ENCODE measurements at regions not wholly inside any gene's neighbourhood (a gene's known extent, or its start where the extent isn't known, plus 50 kb on each side); places are given as distances from the start of the nearest gene placed in this dataset.
A peak's percentile ranks its signal among the peaks of the same experiment; 100 is the strongest.

DNA sequence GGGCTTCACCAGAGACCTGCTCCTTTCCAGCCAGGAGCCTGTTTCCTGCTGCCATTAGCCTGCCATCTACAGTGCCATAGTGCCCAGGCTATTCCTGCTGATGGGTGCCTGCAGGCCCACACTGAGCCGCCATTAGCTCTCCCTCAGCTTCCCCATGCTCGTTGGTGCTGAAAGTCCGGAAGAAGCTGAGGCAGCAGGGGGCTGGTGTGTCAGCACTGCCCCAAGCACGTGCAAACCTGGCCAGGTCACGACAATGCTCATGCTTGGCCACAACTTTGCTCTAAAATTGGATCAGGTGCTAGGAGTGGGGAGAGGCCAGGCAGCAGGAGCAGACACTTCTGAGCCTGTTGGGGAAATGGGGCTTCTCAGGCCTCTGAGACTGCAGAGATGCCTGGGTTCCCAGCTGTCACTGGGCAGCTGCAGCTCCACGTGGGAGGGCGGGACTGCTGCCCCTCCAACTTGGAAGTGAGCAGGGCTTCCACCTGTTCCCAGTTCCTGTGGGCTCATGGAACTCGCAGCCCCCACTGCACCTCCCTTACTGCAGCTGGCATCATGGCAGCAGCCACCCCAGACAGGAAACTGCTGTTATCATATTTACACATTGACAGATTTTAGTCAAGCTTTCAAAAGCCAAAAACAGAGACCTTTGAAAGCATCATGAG is 913.9 kb downstream of the FSTL5 start:
- DNase-seq (no peak), ATAC-seq (no peak)
- POLR2A ChIA-PET (ENCODE audit: unreplicated experiment) = no interaction called here
- no peaks in the 10 kb centered on the region for H3K36me3 ChIP-seq (ENCODE audit: low read depth, low read length)
- no peaks in the 10 kb centered on the region for H3F3A ChIP-seq (ENCODE audit: low read length, unreplicated experiment)
- H2AFZ ChIP-seq (ENCODE audit: low read length) = no peak overlapping the region
- no peaks in the 10 kb centered on the region for H3K9me2 ChIP-seq (replicated peaks; ENCODE audit: low read length)
- no peak overlapping the region for H3K4me2 ChIP-seq (ENCODE audit: low read length)
- no peaks in the 10 kb centered on the region for H3K9me3 ChIP-seq (ENCODE audit: low read length)
- H3K4me1 ChIP-seq (ENCODE audit: insufficient read depth, low read length) = no peaks in the 10 kb centered on the region; the same call in 1 of the 2 replicates
- H3K4me3 ChIP-seq (ENCODE audit: low read length) = no peak overlapping the region
- H3K27me3 ChIP-seq (ENCODE audit: low read length) = no peaks in the 10 kb centered on the region
- CTCF ChIA-PET = no interaction called here
- H3K79me2 ChIP-seq (ENCODE audit: low read length) = no peaks in the 10 kb centered on the region
- intact Hi-C loops (cut with micrococcal nuclease) = loop anchor here (5.0 to 10.0 kb wide), 5 partner anchors 315 to 1765 kb away; partner anchors contain the start of gene FSTL5
- H3K9ac ChIP-seq (ENCODE audit: low read length) = no peak overlapping the region
- no peak overlapping the region for H3K27ac ChIP-seq (ENCODE audit: low read length)
- H4K20me1 ChIP-seq (ENCODE audit: low read length) = no peaks in the 10 kb centered on the region
- TF ChIP-seq, protein P1, sequence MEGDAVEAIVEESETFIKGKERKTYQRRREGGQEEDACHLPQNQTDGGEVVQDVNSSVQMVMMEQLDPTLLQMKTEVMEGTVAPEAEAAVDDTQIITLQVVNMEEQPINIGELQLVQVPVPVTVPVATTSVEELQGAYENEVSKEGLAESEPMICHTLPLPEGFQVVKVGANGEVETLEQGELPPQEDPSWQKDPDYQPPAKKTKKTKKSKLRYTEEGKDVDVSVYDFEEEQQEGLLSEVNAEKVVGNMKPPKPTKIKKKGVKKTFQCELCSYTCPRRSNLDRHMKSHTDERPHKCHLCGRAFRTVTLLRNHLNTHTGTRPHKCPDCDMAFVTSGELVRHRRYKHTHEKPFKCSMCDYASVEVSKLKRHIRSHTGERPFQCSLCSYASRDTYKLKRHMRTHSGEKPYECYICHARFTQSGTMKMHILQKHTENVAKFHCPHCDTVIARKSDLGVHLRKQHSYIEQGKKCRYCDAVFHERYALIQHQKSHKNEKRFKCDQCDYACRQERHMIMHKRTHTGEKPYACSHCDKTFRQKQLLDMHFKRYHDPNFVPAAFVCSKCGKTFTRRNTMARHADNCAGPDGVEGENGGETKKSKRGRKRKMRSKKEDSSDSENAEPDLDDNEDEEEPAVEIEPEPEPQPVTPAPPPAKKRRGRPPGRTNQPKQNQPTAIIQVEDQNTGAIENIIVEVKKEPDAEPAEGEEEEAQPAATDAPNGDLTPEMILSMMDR (conservative IDR thresholded peaks at IDR 0.05; ENCODE audit: low read depth, low read length) = no peak
- TF ChIP-seq EZH2 (IDR thresholded peaks at IDR 0.05; ENCODE audit: low read length, unreplicated experiment) (no peak), EZH2phosphoT487 (IDR thresholded peaks at IDR 0.05; ENCODE audit: borderline replicate concordance, low read length) (no peak)
- no TSS peak for BruUV-seq (replicated peaks)

DNA sequence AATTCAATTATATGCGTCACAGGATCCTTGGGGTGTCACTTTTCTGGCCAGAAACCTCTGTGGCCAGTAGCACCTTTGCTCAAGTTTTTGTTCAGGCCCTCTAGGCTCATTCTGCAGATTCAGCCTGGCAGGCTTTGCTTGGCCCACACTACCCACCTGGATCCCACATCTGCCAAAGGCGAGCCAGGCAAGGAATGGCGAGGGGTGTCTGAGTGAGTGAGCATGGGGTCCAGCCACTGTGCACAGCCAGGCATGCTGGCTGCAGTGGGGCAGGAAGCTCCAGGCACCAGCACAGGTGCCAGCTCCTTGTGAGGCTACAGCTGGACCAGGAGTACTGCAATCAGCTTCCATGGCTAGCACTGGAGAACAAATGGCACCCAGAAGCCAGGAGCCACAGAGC is 914.9 kb downstream of the FSTL5 start:
- no peak for TF ChIP-seq EZH2 (IDR thresholded peaks at IDR 0.05; ENCODE audit: low read length, unreplicated experiment)
- no peaks in the 10 kb centered on the region for H3F3A ChIP-seq (ENCODE audit: low read length, unreplicated experiment)
- H3K36me3 ChIP-seq (ENCODE audit: low read depth, low read length) = no peaks in the 10 kb centered on the region
- H4K20me1 ChIP-seq (ENCODE audit: low read length) = no peaks in the 10 kb centered on the region
- H3K27ac ChIP-seq (ENCODE audit: low read length) = no peak overlapping the region
- H3K4me1 ChIP-seq (ENCODE audit: insufficient read depth, low read length) = no peaks in the 10 kb centered on the region; the same call in 1 of the 2 replicates
- intact Hi-C loops (cut with micrococcal nuclease) = loop anchor here (5.0 kb wide), 1 partner anchor 422 kb away; no protein-coding TSS in a partner anchor
- H3K27me3 ChIP-seq (ENCODE audit: low read length) = no peaks in the 10 kb centered on the region
- no peaks in the 10 kb centered on the region for H3K9me2 ChIP-seq (replicated peaks; ENCODE audit: low read length)
- ATAC-seq (no peak), DNase-seq (no peak)
- ChIA-PET CTCF (no interaction called here), POLR2A (ENCODE audit: unreplicated experiment) (no interaction called here)
- BruUV-seq (replicated peaks) = no TSS peak
- no peak overlapping the region for H3K4me3 ChIP-seq (ENCODE audit: low read length)
- no peaks in the 10 kb centered on the region for H3K9me3 ChIP-seq (ENCODE audit: low read length)
- H3K79me2 ChIP-seq (ENCODE audit: low read length) = no peaks in the 10 kb centered on the region
- no peak overlapping the region for H3K9ac ChIP-seq (ENCODE audit: low read length)
- no peak overlapping the region for H3K4me2 ChIP-seq (ENCODE audit: low read length)
- H2AFZ ChIP-seq (ENCODE audit: low read length) = no peak overlapping the region

DNA sequence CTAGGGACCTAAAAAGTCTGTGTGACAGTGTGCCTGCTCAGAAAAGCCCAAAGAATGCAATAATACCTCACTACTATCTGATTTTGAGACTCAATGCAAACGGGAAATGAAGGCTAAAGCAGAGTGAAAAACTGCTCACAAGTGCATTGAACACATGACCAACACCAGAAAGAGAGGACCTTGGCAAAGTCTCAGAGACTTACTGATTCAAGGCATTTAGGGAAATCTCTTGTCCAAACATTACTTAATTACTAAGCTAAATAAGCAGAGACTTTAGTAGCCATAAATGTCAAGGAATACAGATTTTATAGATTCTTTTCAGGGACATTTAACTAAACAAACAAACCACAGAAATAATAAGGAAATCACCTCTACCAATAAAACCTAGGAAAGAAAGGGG is 916.0 kb downstream of the FSTL5 start:
- ATAC-seq = peak; percentile 88
- Histone ChIP-seq H3K79me2 (ENCODE audit: low read length) (no peaks in the 10 kb centered on the region), H4K20me1 (ENCODE audit: low read length) (no peaks in the 10 kb centered on the region), H3K9me3 (ENCODE audit: low read length) (no peaks in the 10 kb centered on the region), H3F3A (ENCODE audit: low read length, unreplicated experiment) (no peaks in the 10 kb centered on the region), H3K4me1 (ENCODE audit: insufficient read depth, low read length) (no peaks in the 10 kb centered on the region; the same call in 1 of the 2 replicates), H3K36me3 (ENCODE audit: low read depth, low read length) (no peaks in the 10 kb centered on the region), H3K9ac (ENCODE audit: low read length) (no peak overlapping the region), H3K9me2 (replicated peaks; ENCODE audit: low read length) (no peaks in the 10 kb centered on the region), H3K4me3 (ENCODE audit: low read length) (no peak overlapping the region), H3K27me3 (ENCODE audit: low read length) (no peaks in the 10 kb centered on the region), H3K27ac (ENCODE audit: low read length) (no peak overlapping the region), H3K4me2 (ENCODE audit: low read length) (no peak overlapping the region), H2AFZ (ENCODE audit: low read length) (no peak overlapping the region)
- intact Hi-C loops (cut with micrococcal nuclease) = loop anchor here (5.0 kb wide), 1 partner anchor 421 kb away; no protein-coding TSS in a partner anchor
- TF ChIP-seq, protein P1 (conservative IDR thresholded peaks at IDR 0.05; ENCODE audit: low read depth, low read length) = no peak
- TF ChIP-seq EZH2 (IDR thresholded peaks at IDR 0.05; ENCODE audit: low read length, unreplicated experiment) (no peak), EZH2phosphoT487 (IDR thresholded peaks at IDR 0.05; ENCODE audit: borderline replicate concordance, low read length) (no peak)
- BruUV-seq (replicated peaks) = no TSS peak
- ChIA-PET POLR2A (ENCODE audit: unreplicated experiment) (no interaction called here), CTCF (no interaction called here)
- peak; percentile 35 for DNase-seq

All from PC-3 (cell line).